Activated naive CD4-positive, alpha-beta T cell treated with anti-CD3 and anti-CD28 coated beads, Interleukin-2, amount 50 U/mL, for 72 hours (primary cell): ENCODE measurements at regions not wholly inside any gene's neighbourhood (a gene's known extent, or its start where the extent isn't known, plus 50 kb on each side); places are given as distances from the start of the nearest gene placed in this dataset.

Experiments
- ATAC-seq, 2 donors: fragments of 150-1000 bp; cut with Tn5 transposase; 2 replicates each; pipeline ENCODE4 v1.10.0; 2021; ENCODE audit warnings: mild to moderate bottlenecking in 2 of 2, moderate library complexity in 2 of 2
- DNase-seq, 2 donors: peaks; one replicate each; pipeline ENCODE4 v3.0.0; 2021 to 2022; ENCODE audit warnings: low spot score in 2 of 2
- H3K27ac Mint-ChIP-seq, 2 donors: one replicate each; pipeline ENCODE4 v1.8.0; 2022; ENCODE audit warnings: mild to moderate bottlenecking in 2 of 2, mixed read lengths in 2 of 2
- H3K36me3 Mint-ChIP-seq, 2 donors: one replicate each; pipeline ENCODE4 v1.8.0; 2022; ENCODE audit warnings: mixed read lengths in 2 of 2
- H3K9me3 Mint-ChIP-seq, 2 donors: one replicate each; pipeline ENCODE4 v1.8.0; 2022; ENCODE audit warnings: mixed read lengths in 2 of 2

DNA sequence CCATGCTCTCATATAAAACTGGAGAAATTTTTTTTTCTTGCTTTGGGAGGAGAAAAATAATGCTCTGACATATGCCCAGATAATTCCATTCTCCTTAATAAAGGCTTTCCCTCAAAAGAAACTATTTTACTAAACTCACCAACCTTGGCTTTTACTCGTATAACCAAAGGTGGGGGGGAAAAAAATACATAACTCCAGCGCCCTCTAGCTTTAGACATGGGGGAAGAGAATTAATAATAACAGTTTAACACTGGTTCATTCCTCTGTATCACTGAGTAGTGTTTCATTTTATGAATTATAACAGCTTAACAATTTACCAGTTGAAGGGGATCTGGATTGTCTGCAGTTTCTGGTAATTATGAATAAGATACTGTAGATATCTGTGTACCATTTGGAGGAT lies 1226.1 kb downstream of the GRIK2 start:
- no peak overlapping the region for H3K27ac Mint-ChIP-seq
- no peaks in the 10 kb centered on the region for H3K36me3 Mint-ChIP-seq
- no peak for DNase-seq

DNA sequence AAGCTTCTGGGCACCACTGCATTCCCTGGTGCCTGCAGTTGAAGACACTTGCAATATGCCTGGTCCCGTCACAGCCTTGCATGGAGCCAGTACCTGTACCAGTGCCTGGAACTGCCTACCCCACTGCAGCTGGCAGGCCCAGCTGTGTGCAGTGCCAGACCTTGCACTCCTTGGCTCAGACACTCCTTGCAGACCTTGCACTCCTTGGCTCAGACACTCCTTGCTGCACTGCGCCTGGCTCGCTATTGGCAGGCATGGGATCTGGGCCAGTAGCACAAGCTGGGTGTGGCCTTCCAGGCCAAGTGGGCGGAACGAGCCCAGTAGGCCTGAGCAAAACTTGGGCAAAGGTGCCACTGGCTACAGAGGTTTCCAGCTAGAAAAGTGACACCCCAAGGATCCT lies 1189.1 kb downstream of the GRIK2 start:
- Mint-ChIP-seq H3K27ac (no peak overlapping the region), H3K36me3 (no peaks in the 10 kb centered on the region), H3K9me3 (no peaks in the 10 kb centered on the region)
- DNase-seq (no peak), ATAC-seq (no peak)

More for the DNA sequence above, 1226.1 kb downstream of the GRIK2 start:
- H3K9me3 Mint-ChIP-seq: peaks cover 4 to 8% of the 10 kb centered on the region in 2 donors
- ATAC-seq: no peak

- no peak for ATAC-seq
- Mint-ChIP-seq H3K27ac (no peak overlapping the region), H3K36me3 (no peaks in the 10 kb centered on the region)
Measured at GRCh38 chr6:102581378-102582124, 1188.0 kb downstream of the GRIK2 start.

GRCh38 chr6:102571236-102571908 lies 1177.9 kb downstream of the GRIK2 start:
- H3K27ac Mint-ChIP-seq: peak overlapping the region in 1 of 2 donors; percentile 60
- DNase-seq: no peak
- no peak for ATAC-seq
- H3K9me3 Mint-ChIP-seq: peaks cover 7 to 10% of the 10 kb centered on the region in 2 donors
- H3K36me3 Mint-ChIP-seq: no peaks in the 10 kb centered on the region

More at GRCh38 chr6:102581378-102582124, 1188.0 kb downstream of the GRIK2 start:
- DNase-seq: no peak
- H3K9me3 Mint-ChIP-seq: no peaks in the 10 kb centered on the region

DNA sequence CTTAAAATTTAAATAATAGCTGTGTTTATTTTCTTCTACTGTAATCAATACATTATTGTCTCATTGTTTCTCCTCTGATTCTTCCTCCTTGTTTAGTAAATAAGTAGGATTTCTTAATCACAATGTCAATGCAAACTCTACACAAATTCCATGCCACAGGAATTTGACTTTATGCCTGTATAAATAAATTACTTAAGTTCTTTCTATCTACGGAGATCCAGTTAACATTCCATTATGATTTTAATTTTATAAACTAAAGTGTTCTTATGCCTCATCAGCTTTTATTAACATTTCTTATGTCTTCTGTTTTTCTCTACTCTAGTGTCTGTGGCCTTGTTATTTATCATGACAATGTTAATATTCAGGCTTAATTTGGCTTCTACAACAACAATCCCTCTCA lies 1169.2 kb downstream of the GRIK2 start:
- DNase-seq (no peak), ATAC-seq (no peak)
- H3K36me3 Mint-ChIP-seq: no peaks in the 10 kb centered on the region
- H3K27ac Mint-ChIP-seq: no peak overlapping the region
- H3K9me3 Mint-ChIP-seq: peaks cover 0 to 4% of the 10 kb centered on the region in 2 donors

DNA sequence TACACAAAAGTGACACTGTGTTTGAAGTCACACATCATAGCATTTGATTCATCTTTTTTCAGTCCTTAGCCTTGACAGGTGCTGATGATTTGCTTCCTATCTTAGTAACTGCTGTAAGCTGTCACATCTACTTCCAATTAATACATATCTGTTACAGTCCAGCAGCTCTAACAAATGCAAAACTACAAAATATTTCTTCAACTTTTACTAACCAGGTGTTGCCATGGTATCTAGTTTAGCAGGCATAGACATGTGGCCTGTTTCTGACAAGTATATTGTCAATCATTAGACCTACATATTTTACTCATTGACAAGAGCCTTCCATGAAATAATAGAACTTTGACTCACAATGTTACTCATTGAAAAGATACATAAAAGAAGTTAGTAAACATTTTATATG lies 1159.7 kb downstream of the GRIK2 start:
- DNase-seq (no peak), ATAC-seq (no peak)
- Mint-ChIP-seq H3K36me3 (no peaks in the 10 kb centered on the region), H3K9me3 (peaks cover 5 to 9% of the 10 kb centered on the region in 2 donors), H3K27ac (no peak overlapping the region)

- no peak overlapping the region for H3K27ac Mint-ChIP-seq
- H3K9me3 Mint-ChIP-seq: peaks cover 4 to 9% of the 10 kb centered on the region in 2 donors
- ATAC-seq: no peak
- no peaks in the 10 kb centered on the region for H3K36me3 Mint-ChIP-seq
- no peak for DNase-seq
Measured at GRCh38 chr6:102549221-102549874, 1155.8 kb downstream of the GRIK2 start.

DNA sequence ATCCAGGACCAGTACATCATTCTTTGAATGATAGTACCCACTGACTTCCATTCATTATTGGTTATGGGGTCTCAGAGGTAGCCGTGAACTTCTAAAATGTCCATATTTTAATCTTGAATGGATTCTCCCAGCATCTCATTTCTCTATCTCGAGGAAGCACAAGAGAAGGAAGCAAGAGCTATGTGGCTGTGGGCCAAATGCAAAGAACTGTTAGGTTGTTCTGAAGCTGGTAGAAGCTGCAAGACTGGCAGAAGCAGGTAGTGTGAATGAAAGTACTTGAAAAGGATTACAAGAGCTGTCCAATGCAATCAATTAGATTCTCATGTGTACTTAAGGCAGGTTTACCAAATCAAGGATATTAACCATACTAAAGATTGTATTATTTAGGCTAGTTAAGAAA lies 1131.8 kb downstream of the GRIK2 start:
- H3K27ac Mint-ChIP-seq: no peak overlapping the region
- no peaks in the 10 kb centered on the region for H3K36me3 Mint-ChIP-seq
- DNase-seq (no peak), ATAC-seq (no peak)
- peaks cover 0 to 6% of the 10 kb centered on the region in 2 donors for H3K9me3 Mint-ChIP-seq

GRCh38 chr6:102520966-102521365 lies 1127.5 kb downstream of the GRIK2 start:
- Mint-ChIP-seq H3K36me3 (no peaks in the 10 kb centered on the region), H3K9me3 (peaks cover 3 to 4% of the 10 kb centered on the region in 2 donors), H3K27ac (no peak overlapping the region)
- ATAC-seq: no peak
- DNase-seq: no peak

DNA sequence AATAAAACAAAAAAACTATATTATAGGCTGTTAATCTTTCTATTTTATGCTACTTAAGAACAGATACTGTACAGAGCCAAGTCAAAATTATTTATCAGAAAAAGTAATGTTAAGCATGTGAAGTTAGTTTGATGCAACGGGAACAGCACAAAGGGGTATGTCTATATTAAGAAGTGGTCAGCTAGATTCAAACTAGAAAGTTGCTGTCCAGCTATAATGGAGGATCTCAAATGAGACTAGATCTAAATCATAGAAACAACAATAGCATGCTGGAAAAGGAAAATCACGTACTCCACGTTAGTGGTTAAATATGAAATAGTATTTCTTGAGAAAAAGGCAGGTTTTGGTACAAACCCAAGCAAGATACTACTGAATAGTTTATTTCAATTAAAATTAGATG lies 1124.0 kb downstream of the GRIK2 start:
- ATAC-seq (no peak), DNase-seq (no peak)
- Mint-ChIP-seq H3K9me3 (peaks cover 3 to 4% of the 10 kb centered on the region in 2 donors), H3K36me3 (no peaks in the 10 kb centered on the region), H3K27ac (no peak overlapping the region)

- no peak for DNase-seq
- Mint-ChIP-seq H3K36me3 (peaks cover 0 to 4% of the 10 kb centered on the region in 2 donors), H3K9me3 (peaks cover 28 to 29% of the 10 kb centered on the region in 2 donors), H3K27ac (no peak overlapping the region)
- ATAC-seq: no peak
Measured at GRCh38 chr6:102501615-102502014, 1108.1 kb downstream of the GRIK2 start.

- H3K27ac Mint-ChIP-seq: no peak overlapping the region
- ATAC-seq: no peak
Measured at GRCh38 chr6:102494808-102495207, 1101.3 kb downstream of the GRIK2 start.

DNA sequence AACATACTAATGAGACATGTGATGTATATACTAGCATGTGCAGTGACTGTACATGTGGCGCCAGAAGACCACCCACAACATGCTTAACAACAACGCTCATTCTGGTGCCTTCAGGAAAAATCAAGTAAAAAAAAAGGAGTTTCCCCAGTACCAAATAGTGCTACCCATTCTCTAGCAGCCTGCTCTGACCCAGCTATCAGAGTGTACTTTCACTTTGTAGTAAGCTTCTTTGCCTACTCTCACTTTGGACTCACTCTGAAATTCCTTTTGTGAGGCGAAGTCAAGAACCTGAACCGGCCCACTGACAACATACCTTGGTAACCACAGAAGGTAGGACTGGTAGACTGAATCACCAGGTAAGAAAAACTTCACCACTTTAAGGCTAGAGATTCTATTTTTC lies 1100.0 kb downstream of the GRIK2 start:
- H3K9me3 Mint-ChIP-seq: peaks cover 27 to 35% of the 10 kb centered on the region in 2 donors
- no peak for ATAC-seq
- no peak for DNase-seq
- H3K27ac Mint-ChIP-seq: no peak overlapping the region
- H3K36me3 Mint-ChIP-seq: no peaks in the 10 kb centered on the region

More at GRCh38 chr6:102494808-102495207, 1101.3 kb downstream of the GRIK2 start:
- Mint-ChIP-seq H3K36me3 (no peaks in the 10 kb centered on the region), H3K9me3 (peaks cover 24 to 28% of the 10 kb centered on the region in 2 donors)
- DNase-seq: no peak

DNA sequence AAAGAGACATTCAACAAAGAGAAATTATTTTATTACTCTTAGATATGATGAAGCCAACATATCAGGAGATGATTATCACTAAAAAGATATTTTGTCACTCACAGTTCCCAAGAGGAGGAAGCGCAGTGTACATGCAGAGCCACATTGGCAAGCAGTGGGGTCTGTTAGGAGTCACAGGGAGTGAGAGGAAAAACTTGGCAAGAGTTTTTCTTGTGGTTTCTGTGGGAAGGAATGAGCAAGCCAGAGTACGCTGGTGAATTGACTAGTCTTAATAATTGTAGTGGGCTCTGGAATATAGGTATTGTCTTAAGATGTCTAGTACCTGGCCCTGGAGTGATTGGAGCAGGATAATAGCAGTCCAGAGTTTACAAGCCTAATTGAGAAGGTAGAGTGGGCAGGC lies 1095.2 kb downstream of the GRIK2 start:
- Mint-ChIP-seq H3K36me3 (no peaks in the 10 kb centered on the region), H3K27ac (no peak overlapping the region)
- no peak for ATAC-seq

GRCh38 chr6:102485480-102485879 lies 1092.0 kb downstream of the GRIK2 start:
- Mint-ChIP-seq H3K36me3 (no peaks in the 10 kb centered on the region), H3K9me3 (peaks cover 10 to 15% of the 10 kb centered on the region in 2 donors), H3K27ac (no peak overlapping the region)
- no peak for ATAC-seq
- DNase-seq: no peak

More for the DNA sequence above, 1095.2 kb downstream of the GRIK2 start:
- H3K9me3 Mint-ChIP-seq: peaks cover 14 to 15% of the 10 kb centered on the region in 2 donors
- no peak for DNase-seq

DNA sequence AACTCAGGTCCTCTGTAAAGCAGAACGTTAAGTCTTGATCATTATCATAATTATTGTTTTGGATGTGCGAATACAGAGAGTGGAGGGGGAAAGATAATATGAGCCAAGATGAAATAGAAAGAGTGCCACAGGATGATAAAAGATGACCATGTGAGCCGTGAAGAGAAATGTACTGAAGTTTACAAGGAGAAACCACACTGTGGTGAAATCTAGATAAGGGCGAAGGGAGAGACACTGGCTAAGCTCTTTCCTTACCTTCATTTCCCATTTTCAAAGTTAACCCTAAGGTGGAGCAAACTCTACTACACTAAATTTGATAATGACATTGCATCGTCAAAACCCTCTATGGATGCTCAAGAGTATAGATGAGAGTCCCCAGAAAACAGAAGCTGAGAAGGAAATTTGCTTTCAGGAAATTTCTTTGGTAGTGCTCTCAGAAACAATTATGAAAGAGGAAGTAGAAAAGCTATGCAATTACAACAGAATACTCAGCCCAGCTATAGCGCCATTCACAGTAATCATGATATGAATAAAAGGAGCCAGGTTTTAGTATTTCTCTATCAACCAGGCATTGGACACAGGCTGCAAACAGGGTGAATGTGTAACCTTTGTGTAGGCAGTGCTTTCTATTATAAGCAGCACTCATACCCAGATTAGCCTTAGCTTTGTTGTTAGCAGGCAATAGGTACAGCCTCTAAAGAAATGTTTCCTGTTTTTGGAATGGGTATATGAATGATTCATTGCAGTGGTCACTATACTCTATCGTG lies 1080.7 kb downstream of the GRIK2 start:
- Mint-ChIP-seq H3K27ac (no peak overlapping the region), H3K36me3 (no peaks in the 10 kb centered on the region), H3K9me3 (peaks cover 4% of the 10 kb centered on the region in 2 donors)
- ATAC-seq (no peak), DNase-seq (no peak)

DNA sequence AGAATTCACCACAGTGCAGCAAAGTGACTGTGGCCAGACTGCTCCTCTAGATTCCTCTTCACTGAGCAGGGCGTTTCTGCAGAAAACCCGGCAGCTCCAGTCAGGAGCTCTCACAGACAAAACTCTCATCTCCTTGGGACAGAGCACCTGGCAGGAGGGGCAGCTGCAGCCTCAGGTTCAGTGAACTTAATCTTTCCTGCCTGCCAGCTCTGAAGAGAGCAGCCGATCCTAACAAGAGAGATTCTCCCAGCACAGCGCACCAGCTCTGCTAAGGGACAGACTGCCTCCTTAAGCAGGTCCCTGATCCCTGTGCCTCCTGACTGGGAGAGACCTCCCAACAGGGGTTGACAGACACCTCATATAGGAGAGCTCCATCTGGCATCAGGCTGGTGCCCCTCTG lies 1065.5 kb downstream of the GRIK2 start:
- DNase-seq (no peak), ATAC-seq (no peak)
- Mint-ChIP-seq H3K27ac (no peak overlapping the region), H3K9me3 (peaks cover 0 to 11% of the 10 kb centered on the region in 2 donors), H3K36me3 (no peaks in the 10 kb centered on the region)
